DOHH2 (cell line): ENCODE measurements at regions not wholly inside any gene's neighbourhood (a gene's known extent, or its start where the extent isn't known, plus 50 kb on each side); places are given as distances from the start of the nearest gene placed in this dataset.

Source experiments
- H3F3A ChIP-seq: fragments of 200-600 bp; sonication (generic), shearing (Covaris generic); 2 replicates; pipeline ENCODE4 v1.6.0; 2016; ENCODE audit warnings: antibody characterized with exemption, mild to moderate bottlenecking; ENCODE audit not compliant: control insufficient read depth, insufficient read depth
- H3K27ac ChIP-seq: fragments of 200-600 bp; sonication (generic); 2 replicates; pipeline ENCODE4 v1.5.1; 2014; ENCODE audit warnings: low read depth, mild to moderate bottlenecking, low read length, moderate library complexity
- H3K27me3 ChIP-seq: fragments of 200-600 bp; sonication (generic); 2 replicates; pipeline ENCODE4 v1.6.1; 2014; ENCODE audit warnings: mild to moderate bottlenecking, low read length, mixed read lengths; ENCODE audit not compliant: control insufficient read depth
- H3K36me3 ChIP-seq: fragments of 200-600 bp; sonication (generic); 2 replicates; pipeline ENCODE4 v1.6.1; 2014; ENCODE audit warnings: mild to moderate bottlenecking, low read length, moderate library complexity, mixed read lengths; ENCODE audit not compliant: control insufficient read depth
- H3K4me1 ChIP-seq: fragments of 200-600 bp; sonication (generic); 2 replicates; pipeline ENCODE4 v1.6.1; 2014; ENCODE audit warnings: mild to moderate bottlenecking, low read length, mixed read lengths; ENCODE audit not compliant: control insufficient read depth
- H3K4me2 ChIP-seq: fragments of 200-600 bp; sonication (generic); 2 replicates; pipeline ENCODE4 v1.6.0; 2014; ENCODE audit warnings: mild to moderate bottlenecking, low read length, moderate library complexity
- H3K4me3 ChIP-seq: fragments of 200-600 bp; sonication (generic); 2 replicates; pipeline ENCODE4 v1.5.1; 2014; ENCODE audit warnings: mild to moderate bottlenecking, low read length, mixed read lengths
- H3K79me2 ChIP-seq: fragments of 200-600 bp; sonication (generic); 2 replicates; pipeline ENCODE4 v1.6.1; 2014; ENCODE audit warnings: mild to moderate bottlenecking, low read length, mixed read lengths; ENCODE audit not compliant: control insufficient read depth
- H3K9me2 ChIP-seq: fragments of 200-600 bp; sonication (generic); replicated peaks from 2 replicates; pipeline ENCODE4 v1.6.1; 2014; ENCODE audit warnings: mild to moderate bottlenecking, low read length, mixed read lengths; ENCODE audit not compliant: control insufficient read depth
- H3K9me3 ChIP-seq: fragments of 200-600 bp; sonication (generic); 2 replicates; pipeline ENCODE4 v1.6.1; 2014; ENCODE audit warnings: antibody characterized with exemption, low read length, mixed read lengths; ENCODE audit not compliant: control insufficient read depth, insufficient read depth
- H4K20me1 ChIP-seq: fragments of 200-600 bp; sonication (generic); 2 replicates; pipeline ENCODE4 v1.6.0; 2014; ENCODE audit warnings: low read depth, mild to moderate bottlenecking, antibody characterized with exemption, low read length, moderate library complexity; ENCODE audit not compliant: control insufficient read depth, insufficient read depth
- EZH2phosphoT487 ChIP-seq: fragments of 200-600 bp; sonication (generic); IDR thresholded peaks from 2 replicates; pipeline ENCODE4 v1.6.1; 2017; ENCODE audit warnings: borderline replicate concordance, mild to moderate bottlenecking, antibody characterized with exemption, low read length, moderate library complexity, mixed read lengths
- TF ChIP-seq, protein P1 (sequence below): fragments of 200-600 bp; sonication (generic); IDR thresholded peaks from one replicate; pipeline ENCODE4 v1.5.1; 2014; ENCODE audit warnings: antibody characterized with exemption, mild to moderate bottlenecking, low read depth, low read length; ENCODE audit not compliant: poor library complexity, severe bottlenecking

DNA sequence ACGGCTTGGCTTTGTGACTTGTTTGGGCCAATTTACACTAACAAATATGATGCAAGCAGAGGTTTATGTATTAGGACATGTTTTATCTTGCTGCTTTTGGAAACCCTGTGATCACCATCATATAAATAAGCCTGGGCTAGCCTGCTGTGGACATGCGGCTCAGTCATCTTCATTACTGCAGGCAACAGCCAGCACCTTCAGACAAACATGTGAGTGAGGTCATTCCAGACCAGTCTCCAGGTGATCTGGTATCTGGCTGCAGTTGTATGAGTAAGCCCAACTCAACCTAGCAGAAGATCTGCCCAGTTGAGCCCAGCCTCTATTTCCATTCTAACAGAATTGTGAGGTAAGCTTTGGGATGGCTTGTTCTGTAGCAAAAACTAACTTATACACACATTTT is 254.6 kb upstream of the ATP5MC3 start:
- Histone ChIP-seq H3K27ac (no peak overlapping the region), H3F3A (no peaks in the 10 kb centered on the region), H3K9me3 (no peaks in the 10 kb centered on the region), H3K4me3 (no peak overlapping the region), H3K36me3 (no peaks in the 10 kb centered on the region), H3K4me2 (no peak overlapping the region), H3K27me3 (no peaks in the 10 kb centered on the region), H4K20me1 (no peaks in the 10 kb centered on the region), H3K79me2 (no peaks in the 10 kb centered on the region), H3K9me2 (no peaks in the 10 kb centered on the region), H3K4me1 (no peaks in the 10 kb centered on the region)
- TF ChIP-seq, protein P1, sequence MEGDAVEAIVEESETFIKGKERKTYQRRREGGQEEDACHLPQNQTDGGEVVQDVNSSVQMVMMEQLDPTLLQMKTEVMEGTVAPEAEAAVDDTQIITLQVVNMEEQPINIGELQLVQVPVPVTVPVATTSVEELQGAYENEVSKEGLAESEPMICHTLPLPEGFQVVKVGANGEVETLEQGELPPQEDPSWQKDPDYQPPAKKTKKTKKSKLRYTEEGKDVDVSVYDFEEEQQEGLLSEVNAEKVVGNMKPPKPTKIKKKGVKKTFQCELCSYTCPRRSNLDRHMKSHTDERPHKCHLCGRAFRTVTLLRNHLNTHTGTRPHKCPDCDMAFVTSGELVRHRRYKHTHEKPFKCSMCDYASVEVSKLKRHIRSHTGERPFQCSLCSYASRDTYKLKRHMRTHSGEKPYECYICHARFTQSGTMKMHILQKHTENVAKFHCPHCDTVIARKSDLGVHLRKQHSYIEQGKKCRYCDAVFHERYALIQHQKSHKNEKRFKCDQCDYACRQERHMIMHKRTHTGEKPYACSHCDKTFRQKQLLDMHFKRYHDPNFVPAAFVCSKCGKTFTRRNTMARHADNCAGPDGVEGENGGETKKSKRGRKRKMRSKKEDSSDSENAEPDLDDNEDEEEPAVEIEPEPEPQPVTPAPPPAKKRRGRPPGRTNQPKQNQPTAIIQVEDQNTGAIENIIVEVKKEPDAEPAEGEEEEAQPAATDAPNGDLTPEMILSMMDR, result no peak
- no peak for TF ChIP-seq EZH2phosphoT487

- no peak overlapping the region for H3K27ac ChIP-seq
- H3K4me2 ChIP-seq, result no peak overlapping the region
- H4K20me1 ChIP-seq, result no peaks in the 10 kb centered on the region
- H3F3A ChIP-seq, result no peaks in the 10 kb centered on the region
- H3K27me3 ChIP-seq, result no peaks in the 10 kb centered on the region
- no peak overlapping the region for H3K4me3 ChIP-seq
- no peaks in the 10 kb centered on the region for H3K9me2 ChIP-seq
- H3K79me2 ChIP-seq, result no peaks in the 10 kb centered on the region
- no peaks in the 10 kb centered on the region for H3K4me1 ChIP-seq
- H3K9me3 ChIP-seq, result no peaks in the 10 kb centered on the region
- H3K36me3 ChIP-seq, result no peaks in the 10 kb centered on the region
- TF ChIP-seq, protein P1, result no peak
- TF ChIP-seq EZH2phosphoT487, result no peak
Measured at GRCh38 chr2:175435012-175435411, 253.5 kb upstream of the ATP5MC3 start.

DNA sequence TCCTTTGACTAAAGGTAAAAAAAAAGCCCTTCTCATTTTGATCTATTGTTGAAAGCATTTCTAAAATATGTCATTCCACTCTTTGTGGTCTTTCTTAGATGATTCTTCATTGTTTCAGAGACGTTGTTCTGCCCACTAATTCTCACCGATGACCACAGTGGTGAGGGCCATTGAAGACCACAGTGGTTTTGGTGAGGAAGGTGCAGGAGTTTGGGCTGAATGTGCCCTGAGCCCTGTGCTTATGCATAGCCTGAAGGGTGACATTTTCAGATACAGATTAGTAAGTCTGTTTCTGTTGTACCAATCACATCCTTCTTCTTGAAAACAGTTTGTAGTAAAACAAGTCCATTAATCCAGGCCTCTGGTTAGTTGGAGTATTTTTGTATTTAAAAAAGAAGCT is 251.3 kb upstream of the ATP5MC3 start:
- H3K4me1 ChIP-seq, result no peaks in the 10 kb centered on the region
- H3K9me2 ChIP-seq, result no peaks in the 10 kb centered on the region
- no peaks in the 10 kb centered on the region for H3K27me3 ChIP-seq
- H3K9me3 ChIP-seq, result peaks cover 2% of the 10 kb centered on the region; the same call in 1 of the 2 replicates
- TF ChIP-seq EZH2phosphoT487, result no peak
- TF ChIP-seq, protein P1, result no peak
- no peaks in the 10 kb centered on the region for H4K20me1 ChIP-seq
- H3K27ac ChIP-seq, result no peak overlapping the region
- H3K79me2 ChIP-seq, result no peaks in the 10 kb centered on the region
- H3F3A ChIP-seq, result no peaks in the 10 kb centered on the region
- H3K4me3 ChIP-seq, result no peak overlapping the region
- no peak overlapping the region for H3K4me2 ChIP-seq
- no peaks in the 10 kb centered on the region for H3K36me3 ChIP-seq

- H3K27ac ChIP-seq, result no peak overlapping the region
- no peaks in the 10 kb centered on the region for H4K20me1 ChIP-seq
- no peak overlapping the region for H3K4me3 ChIP-seq
- H3K79me2 ChIP-seq, result no peaks in the 10 kb centered on the region
- H3K36me3 ChIP-seq, result no peaks in the 10 kb centered on the region
- H3K4me2 ChIP-seq, result no peak overlapping the region
- no peaks in the 10 kb centered on the region for H3F3A ChIP-seq
- TF ChIP-seq, protein P1, result no peak
- no peak for TF ChIP-seq EZH2phosphoT487
- peaks cover 2% of the 10 kb centered on the region; the same call in 1 of the 2 replicates for H3K9me3 ChIP-seq
- H3K9me2 ChIP-seq, result no peaks in the 10 kb centered on the region
- H3K27me3 ChIP-seq, result no peaks in the 10 kb centered on the region
- no peaks in the 10 kb centered on the region for H3K4me1 ChIP-seq
Measured at GRCh38 chr2:175432021-175432420, 250.5 kb upstream of the ATP5MC3 start.
